Astrocyte of the cerebellum (primary cell): ENCODE measurements at regions not wholly inside any gene's neighbourhood (a gene's known extent, or its start where the extent isn't known, plus 50 kb on each side); places are given as distances from the start of the nearest gene placed in this dataset.

ENCODE experiments used
- DNase-seq: peaks from one replicate; pipeline ENCODE4 v3.0.0-alpha.2; 2011; ENCODE audit warnings: low read depth
- H3K4me3 ChIP-seq: 2 replicates; pipeline ENCODE4 v1.5.1; 2011; ENCODE audit warnings: mild to moderate bottlenecking, low read depth, low read length, moderate library complexity
- in situ Hi-C: cut with HindIII; loops from 2 replicates; pipeline ENCODE4 v1.10.0; 2017; ENCODE audit warnings: low sequenced_read_pairs
- TF ChIP-seq, protein P1 (sequence below): IDR thresholded peaks from 2 replicates; pipeline ENCODE4 v1.5.1; 2012; ENCODE audit warnings: low read length, low read depth, moderate library complexity, mild to moderate bottlenecking; ENCODE audit errors: missing control alignments

DNA sequence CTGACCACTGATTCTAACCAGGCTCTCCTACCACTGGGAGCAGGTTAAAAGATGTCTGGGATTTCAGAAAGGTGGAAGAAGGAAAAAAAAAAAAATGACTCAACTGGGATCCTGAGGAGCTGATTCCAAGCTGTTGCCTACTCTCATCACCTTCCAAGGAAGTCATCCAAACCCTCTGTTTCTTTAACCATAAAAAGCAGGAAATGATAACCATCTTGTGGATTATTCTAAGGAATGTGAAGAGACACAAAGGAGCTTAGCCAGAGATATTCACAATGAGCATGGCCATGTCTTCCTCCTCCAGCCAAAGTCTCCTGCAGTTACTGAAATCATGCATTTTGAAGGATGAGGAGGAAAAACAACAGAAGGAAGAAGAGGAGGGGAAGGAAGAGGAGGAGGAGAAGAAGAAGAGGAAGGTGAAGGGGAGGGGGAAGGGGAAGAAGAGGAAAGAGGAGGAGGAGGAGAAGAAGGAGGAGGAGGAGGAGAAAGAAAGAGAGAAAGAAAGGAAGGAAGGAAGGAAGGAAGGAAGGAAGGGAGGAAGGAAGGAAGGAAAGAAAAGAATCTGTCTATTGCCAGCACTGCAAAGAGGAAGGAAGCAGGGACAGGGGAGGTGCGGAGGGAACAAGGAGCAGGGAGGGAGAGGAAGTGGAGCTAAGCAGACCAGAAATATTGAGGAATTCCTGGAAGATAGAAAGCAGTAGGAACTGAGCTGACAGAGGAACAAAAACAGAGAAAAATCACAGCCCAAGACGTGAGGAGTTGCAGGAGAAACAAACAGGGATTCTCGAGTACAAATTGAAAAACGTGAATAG lies 229.2 kb downstream of the UACA start:
- TF ChIP-seq, protein P1, sequence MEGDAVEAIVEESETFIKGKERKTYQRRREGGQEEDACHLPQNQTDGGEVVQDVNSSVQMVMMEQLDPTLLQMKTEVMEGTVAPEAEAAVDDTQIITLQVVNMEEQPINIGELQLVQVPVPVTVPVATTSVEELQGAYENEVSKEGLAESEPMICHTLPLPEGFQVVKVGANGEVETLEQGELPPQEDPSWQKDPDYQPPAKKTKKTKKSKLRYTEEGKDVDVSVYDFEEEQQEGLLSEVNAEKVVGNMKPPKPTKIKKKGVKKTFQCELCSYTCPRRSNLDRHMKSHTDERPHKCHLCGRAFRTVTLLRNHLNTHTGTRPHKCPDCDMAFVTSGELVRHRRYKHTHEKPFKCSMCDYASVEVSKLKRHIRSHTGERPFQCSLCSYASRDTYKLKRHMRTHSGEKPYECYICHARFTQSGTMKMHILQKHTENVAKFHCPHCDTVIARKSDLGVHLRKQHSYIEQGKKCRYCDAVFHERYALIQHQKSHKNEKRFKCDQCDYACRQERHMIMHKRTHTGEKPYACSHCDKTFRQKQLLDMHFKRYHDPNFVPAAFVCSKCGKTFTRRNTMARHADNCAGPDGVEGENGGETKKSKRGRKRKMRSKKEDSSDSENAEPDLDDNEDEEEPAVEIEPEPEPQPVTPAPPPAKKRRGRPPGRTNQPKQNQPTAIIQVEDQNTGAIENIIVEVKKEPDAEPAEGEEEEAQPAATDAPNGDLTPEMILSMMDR = no peak
- in situ Hi-C loops = no loop called here
- DNase-seq = no peak
- H3K4me3 ChIP-seq = no peak overlapping the region

DNA sequence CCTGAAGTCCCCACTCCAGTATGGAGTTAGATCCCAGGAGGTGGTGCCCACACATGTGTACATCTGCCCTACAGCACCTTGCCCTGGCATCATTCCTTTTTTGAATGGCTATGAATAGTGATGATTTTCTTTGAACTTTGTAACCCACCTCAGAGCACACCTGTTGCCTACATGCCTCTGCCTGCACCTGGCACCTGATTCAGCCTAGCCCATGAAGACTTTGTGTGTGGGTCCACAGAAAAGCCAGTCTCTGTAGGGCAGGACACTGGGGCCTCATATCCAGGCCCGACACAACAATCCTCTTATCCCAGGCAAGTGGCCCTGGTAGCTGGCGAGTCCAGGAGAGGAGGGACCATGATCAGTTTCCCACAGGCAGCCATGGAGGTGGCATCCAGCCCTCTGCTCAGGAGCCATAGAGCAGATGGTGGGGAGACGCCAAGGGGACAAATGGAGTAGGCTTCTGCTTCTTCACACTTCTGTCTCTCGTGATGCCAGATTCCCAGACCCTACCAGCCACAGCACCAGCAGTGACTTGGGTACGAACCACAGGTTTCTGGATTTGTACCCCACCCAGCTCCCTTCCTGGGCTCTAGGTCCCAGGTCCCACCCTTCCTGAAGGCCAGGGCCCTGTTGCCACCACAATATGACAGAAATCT lies 230.7 kb downstream of the UACA start:
- H3K4me3 ChIP-seq = no peak overlapping the region
- no peak for DNase-seq
- TF ChIP-seq, protein P1 = no peak
- in situ Hi-C loops = no loop called here

DNA sequence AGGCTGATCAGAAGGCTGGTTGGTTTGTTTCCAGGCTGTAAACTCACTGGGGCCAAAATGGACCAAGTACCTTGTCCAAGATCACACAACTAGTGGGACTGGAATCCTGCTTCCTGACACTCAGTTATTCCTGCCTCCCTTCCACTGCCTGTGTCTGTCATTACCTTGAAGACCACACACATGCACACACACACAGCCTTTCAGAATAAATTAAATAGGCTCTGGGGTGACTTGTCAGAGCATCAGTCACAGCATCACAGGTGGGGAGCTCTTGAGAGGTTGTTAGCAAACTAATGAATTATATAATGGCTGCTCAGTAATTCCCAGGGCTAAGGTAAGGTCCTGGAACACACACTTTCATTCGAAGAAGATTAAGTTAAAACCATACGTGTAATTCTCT lies 231.8 kb downstream of the UACA start:
- DNase-seq = no peak
- in situ Hi-C loops = no loop called here
- TF ChIP-seq, protein P1 = no peak
- no peak overlapping the region for H3K4me3 ChIP-seq

DNA sequence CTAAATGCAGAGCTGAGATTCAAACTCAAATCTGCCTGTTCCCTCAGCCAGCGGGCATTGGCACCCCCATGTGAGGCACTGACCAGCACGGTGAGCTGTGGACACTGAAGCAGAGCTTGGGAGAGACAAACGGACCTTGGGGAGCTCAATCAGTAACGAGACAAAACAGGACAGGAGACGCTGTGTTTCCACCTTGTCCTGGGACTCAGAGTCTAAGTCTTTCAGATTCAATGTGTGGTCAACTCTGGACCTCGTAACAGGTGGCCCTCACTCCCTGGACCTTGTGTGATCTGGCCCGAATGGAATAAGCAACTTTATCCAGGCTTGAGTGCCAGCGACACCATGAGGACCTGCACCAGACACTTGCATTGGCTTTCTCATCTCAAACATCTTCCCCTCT lies 232.5 kb downstream of the UACA start:
- DNase-seq = no peak
- no peak overlapping the region for H3K4me3 ChIP-seq
- TF ChIP-seq, protein P1 = no peak
- in situ Hi-C loops = no loop called here

DNA sequence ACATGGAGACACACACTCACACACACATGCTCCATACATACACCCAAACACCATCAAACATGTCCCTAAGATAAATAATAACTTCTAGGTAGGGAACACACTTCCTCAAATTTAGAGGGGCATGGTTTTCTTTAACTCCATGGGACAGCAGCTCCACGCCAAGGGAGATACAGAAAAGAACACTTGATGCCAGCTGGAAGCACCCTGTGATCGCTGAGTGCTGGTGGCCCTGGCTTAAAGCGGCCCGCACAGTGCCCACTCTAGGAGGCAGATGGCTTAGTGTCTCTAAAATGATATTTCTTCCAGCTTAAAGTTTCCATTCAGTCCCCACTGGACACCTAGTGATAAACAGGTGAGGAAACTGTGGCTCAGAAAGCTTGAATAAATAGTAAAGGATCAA lies 232.9 kb downstream of the UACA start:
- in situ Hi-C loops = no loop called here
- TF ChIP-seq, protein P1 = no peak
- no peak for DNase-seq
- H3K4me3 ChIP-seq = no peak overlapping the region

DNA sequence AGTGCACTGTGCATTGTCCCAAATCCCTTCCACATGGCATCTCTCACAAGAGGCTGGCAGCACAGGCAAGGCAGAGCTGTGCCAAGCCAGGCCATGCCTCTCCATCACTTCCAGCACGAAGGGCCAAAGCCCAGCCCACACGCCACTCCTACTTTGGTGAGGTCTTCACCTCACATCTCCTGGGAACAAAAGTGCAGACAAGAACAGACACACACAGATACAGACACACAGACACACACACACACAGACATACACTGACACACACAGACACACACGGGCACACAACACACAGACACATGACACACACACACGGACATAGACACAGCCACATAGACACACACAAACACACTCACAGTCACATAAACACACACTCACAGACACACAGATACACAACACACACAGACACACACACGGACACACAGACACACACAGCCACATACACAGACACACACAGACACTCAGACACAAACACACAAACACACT lies 233.3 kb downstream of the UACA start:
- in situ Hi-C loops = no loop called here
- TF ChIP-seq, protein P1 = no peak
- no peak overlapping the region for H3K4me3 ChIP-seq
- DNase-seq = no peak
